Esophagus muscularis mucosa (tissue), 4 donors: ENCODE measurements at regions not wholly inside any gene's neighbourhood (a gene's known extent, or its start where the extent isn't known, plus 50 kb on each side); places are given as distances from the start of the nearest gene placed in this dataset.
"Not testable (repeated sequence)": the region's sequence is repeated elsewhere in the genome, so short reads cannot be mapped to it uniquely, and the experiment has no call there.

Source experiments
- DNase-seq: peaks from one replicate; pipeline ENCODE4 v3.0.0-alpha.2; 2017; ENCODE audit errors: extremely low spot score
- H3K27ac ChIP-seq, 4 donors: fragments of 200-600 bp; sonication (generic); replicated peaks in 1 of 4; 1 replicate in 3 of 4; 2 replicates in 1 of 4; pipeline ENCODE4 v1.5.1; 2016 to 2019; ENCODE audit warnings: mild to moderate bottlenecking in 1 of 4
- H3K27me3 ChIP-seq, 4 donors: fragments of 200-600 bp; sonication (generic); one replicate each; pipeline versions ENCODE4 v1.5.1 to v1.6.0; 2016 to 2019
- H3K36me3 ChIP-seq, 4 donors: fragments of 200-600 bp; sonication (generic); one replicate each; pipeline ENCODE4 v1.5.1; 2016 to 2019
- H3K4me1 ChIP-seq, 4 donors: fragments of 200-600 bp; sonication (generic); one replicate each; pipeline ENCODE4 v1.5.1; 2016 to 2019
- H3K4me3 ChIP-seq, 4 donors: fragments of 200-600 bp; sonication (generic); 1 replicate in 2 of 4; 2 replicates in 2 of 4; pipeline ENCODE4 v1.5.1; 2016 to 2019; ENCODE audit warnings: mild to moderate bottlenecking in 4 of 4, moderate library complexity in 1 of 4
- H3K9me3 ChIP-seq, 4 donors: fragments of 200-600 bp; sonication (generic); 1 replicate in 3 of 4; 2 replicates in 1 of 4; pipeline ENCODE4 v1.5.1; 2016 to 2019
- CTCF ChIP-seq, 3 experiments: fragments of 200-600 bp in 2 of 3; fragments of 450-650 bp in 1 of 3; sonication (generic) in 2 of 3; IDR thresholded peaks; one replicate each; pipeline ENCODE4 v1.5.1; 2017 to 2019; ENCODE audit warnings: antibody characterized with exemption in 3 of 3, mild to moderate bottlenecking in 2 of 3, moderate library complexity in 1 of 3
- EP300 ChIP-seq: sonication (generic); formaldehyde crosslinking; IDR thresholded peaks from one replicate; pipeline ENCODE4 v1.6.1; 2017; ENCODE audit warnings: antibody characterized with exemption
- POLR2A ChIP-seq: fragments of 450-650 bp; IDR thresholded peaks from one replicate; pipeline ENCODE4 v1.6.1; 2017; ENCODE audit warnings: antibody characterized with exemption, moderate library complexity, mild to moderate bottlenecking, low read depth
- POLR2AphosphoS5 ChIP-seq, 2 donors: sonication (generic); formaldehyde crosslinking; IDR thresholded peaks; one replicate each; pipeline ENCODE4 v1.6.1; 2017; ENCODE audit warnings: antibody characterized with exemption in 2 of 2
- WGBS: methylation state at CpG from one replicate; pipeline ENCODE4 v1.1.5; 2018; 5-methylcytosine and 5-hydroxymethylcytosine counted together
- intact Hi-C: fragments of 100-400 bp; cut with DNase I; formaldehyde crosslinking; loops from one replicate; pipeline ENCODE4 v1.15.1; 2023

GRCh38 chr5:99773290-99773689 is 761.9 kb upstream of the FAM174A start:
- DNase-seq: no peak
- Histone ChIP-seq H3K36me3 (no peaks in the 10 kb centered on the region), H3K9me3 (no peaks in the 10 kb centered on the region), H3K27ac (no peak overlapping the region), H3K4me3 (no peak overlapping the region), H3K4me1 (peaks cover 0 to 4% (median 0%) of the 10 kb centered on the region in 4 donors), H3K27me3 (no peaks in the 10 kb centered on the region)
- intact Hi-C loops: no loop called here
- 47% methylated on average over 1 of the region's 1 CpG for WGBS
- TF ChIP-seq EP300: no peak
- TF ChIP-seq CTCF (IDR thresholded peaks at IDR 0.05): no peak
- no peak for TF ChIP-seq POLR2A
- TF ChIP-seq POLR2AphosphoS5 (IDR thresholded peaks at IDR 0.05): no peak

- 86% methylated on average over 1 of the region's 1 CpG for WGBS
These were observed 763.9 kb upstream of the FAM174A start for GRCh38 chr5:99771296-99771695.

GRCh38 chr5:99765011-99765410 is 770.2 kb upstream of the FAM174A start:
- Histone ChIP-seq H3K9me3 (no peaks in the 10 kb centered on the region), H3K4me1 (no peaks in the 10 kb centered on the region), H3K27ac (no peak overlapping the region), H3K27me3 (no peaks in the 10 kb centered on the region), H3K4me3 (no peak overlapping the region), H3K36me3 (no peaks in the 10 kb centered on the region)
- no peak for DNase-seq
- 65% methylated on average over 3 of the region's 3 CpGs for WGBS
- intact Hi-C loops: no loop called here
- TF ChIP-seq POLR2A (no peak), EP300 (no peak), POLR2AphosphoS5 (IDR thresholded peaks at IDR 0.05) (no peak), CTCF (IDR thresholded peaks at IDR 0.05) (no peak)

More at GRCh38 chr5:99771296-99771695, 763.9 kb upstream of the FAM174A start:
- peaks cover 0 to 4% (median 0%) of the 10 kb centered on the region in 4 donors for H3K4me1 ChIP-seq
- DNase-seq: no peak
- intact Hi-C loops: no loop called here
- H3K4me3 ChIP-seq: no peak overlapping the region
- H3K9me3 ChIP-seq: no peaks in the 10 kb centered on the region
- H3K27ac ChIP-seq: no peak overlapping the region
- TF ChIP-seq POLR2AphosphoS5 (IDR thresholded peaks at IDR 0.05): no peak
- TF ChIP-seq CTCF (IDR thresholded peaks at IDR 0.05): no peak
- no peaks in the 10 kb centered on the region for H3K27me3 ChIP-seq
- H3K36me3 ChIP-seq: no peaks in the 10 kb centered on the region

- Histone ChIP-seq H3K36me3 (no peaks in the 10 kb centered on the region), H3K27me3 (no peaks in the 10 kb centered on the region), H3K27ac (no peak overlapping the region), H3K4me1 (no peaks in the 10 kb centered on the region), H3K9me3 (no peaks in the 10 kb centered on the region), H3K4me3 (no peak overlapping the region)
- 85% methylated on average over 11 of the region's 11 CpGs for WGBS
- TF ChIP-seq POLR2A (no peak), EP300 (no peak), POLR2AphosphoS5 (IDR thresholded peaks at IDR 0.05) (no peak), CTCF (IDR thresholded peaks at IDR 0.05) (no peak)
- intact Hi-C loops: no loop called here
- DNase-seq: no peak
These were observed 772.0 kb upstream of the FAM174A start for GRCh38 chr5:99763021-99763774.

GRCh38 chr5:99747342-99747741 is 787.8 kb upstream of the FAM174A start:
- no peak for TF ChIP-seq POLR2AphosphoS5 (IDR thresholded peaks at IDR 0.05)
- no peak for TF ChIP-seq EP300
- no peak for TF ChIP-seq CTCF (IDR thresholded peaks at IDR 0.05)
- no peak for TF ChIP-seq POLR2A
- H3K27ac ChIP-seq: no peak overlapping the region
- H3K4me3 ChIP-seq: no peak overlapping the region
- H3K27me3 ChIP-seq: no peaks in the 10 kb centered on the region
- intact Hi-C loops: no loop called here
- H3K36me3 ChIP-seq: no peaks in the 10 kb centered on the region
- H3K4me1 ChIP-seq: no peaks in the 10 kb centered on the region
- 86% methylated on average over 4 of the region's 4 CpGs for WGBS
- no peak for DNase-seq
- peaks cover 0 to 10% (median 3%) of the 10 kb centered on the region in 4 donors for H3K9me3 ChIP-seq

DNA sequence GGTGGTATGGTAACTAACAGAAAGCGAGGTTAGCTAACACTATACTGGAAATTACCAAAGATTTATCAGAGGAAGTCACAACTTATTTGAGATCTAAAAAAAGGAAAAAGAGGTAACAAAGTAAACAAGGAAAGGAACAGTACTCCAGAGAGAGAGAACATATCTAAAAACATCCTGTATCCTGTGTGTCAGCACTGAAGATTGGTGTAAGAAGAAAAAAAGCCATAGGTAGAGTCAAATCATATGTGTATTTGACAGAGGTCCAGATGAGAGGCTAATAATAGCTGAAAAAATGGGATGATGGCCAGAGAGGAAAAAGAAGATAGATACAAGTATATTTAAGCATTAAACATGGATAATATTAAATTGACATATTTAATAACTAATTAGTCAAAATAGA is 802.0 kb upstream of the FAM174A start:
- H3K27ac ChIP-seq, H3K4me1 ChIP-seq, H3K9me3 ChIP-seq, intact Hi-C loops, H3K36me3 ChIP-seq, H3K4me3 ChIP-seq, DNase-seq, H3K27me3 ChIP-seq: not testable (repeated sequence)
- WGBS: 77% methylated on average over 1 of the region's 1 CpG

DNA sequence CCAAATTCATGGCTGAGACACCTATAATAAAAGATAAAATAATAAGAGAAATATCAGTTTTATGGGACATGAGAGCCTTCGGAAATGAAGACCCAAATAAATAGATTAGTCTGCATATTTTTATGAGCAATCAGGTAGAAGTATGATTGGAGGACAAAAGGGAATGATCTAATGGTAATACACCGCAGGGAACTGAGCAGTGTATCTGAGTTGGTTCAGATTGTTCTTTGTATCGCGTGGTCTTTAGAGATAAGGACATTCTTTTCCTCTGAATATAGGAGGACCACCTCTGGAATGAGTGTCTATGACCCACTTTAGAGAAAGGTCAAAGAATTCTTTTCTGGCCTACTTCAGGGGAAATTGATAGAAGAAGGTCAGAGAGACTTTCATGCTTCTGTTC is 801.8 kb upstream of the CHD1 start:
- H3K9me3 ChIP-seq, H3K4me1 ChIP-seq, intact Hi-C loops, DNase-seq, H3K36me3 ChIP-seq, H3K4me3 ChIP-seq, H3K27me3 ChIP-seq, H3K27ac ChIP-seq: not testable (repeated sequence)
- WGBS: 86% methylated on average over 4 of the region's 4 CpGs
